GM12874 (cell line): ENCODE measurements at regions not wholly inside any gene's neighbourhood (a gene's known extent, or its start where the extent isn't known, plus 50 kb on each side); places are given as distances from the start of the nearest gene placed in this dataset.

Source experiments
- CTCF ChIP-seq: IDR thresholded peaks from 2 replicates; pipeline ENCODE4 v1.5.1; 2011; ENCODE audit warnings: low read depth, mild to moderate bottlenecking, control low read depth, low read length, moderate library complexity; ENCODE audit not compliant: insufficient read depth

GRCh38 chr4:59615316-59615715 is 1584.8 kb upstream of the ADGRL3 start:
- no peak for TF ChIP-seq CTCF

- TF ChIP-seq CTCF, result no peak
These were observed 1570.8 kb upstream of the ADGRL3 start for GRCh38 chr4:59629348-59629747.

GRCh38 chr4:59630235-59630634 is 1569.9 kb upstream of the ADGRL3 start:
- TF ChIP-seq CTCF, result no peak

- TF ChIP-seq CTCF, result no peak
These were observed 1569.2 kb upstream of the ADGRL3 start for GRCh38 chr4:59630922-59631321.

- TF ChIP-seq CTCF, result no peak
These were observed 1562.5 kb upstream of the ADGRL3 start for GRCh38 chr4:59637596-59637995.

GRCh38 chr4:59643682-59644081 is 1556.4 kb upstream of the ADGRL3 start:
- no peak for TF ChIP-seq CTCF

GRCh38 chr4:59644765-59645164 is 1555.4 kb upstream of the ADGRL3 start:
- TF ChIP-seq CTCF, result no peak

GRCh38 chr4:59646082-59646481 is 1554.0 kb upstream of the ADGRL3 start:
- TF ChIP-seq CTCF, result no peak
